Activated effector memory CD4-positive, alpha-beta T cell treated with anti-CD3 and anti-CD28 coated beads, Interleukin-2, amount 50 U/mL, for 16 hours (primary cell): ENCODE measurements at regions not wholly inside any gene's neighbourhood (a gene's known extent, or its start where the extent isn't known, plus 50 kb on each side); places are given as distances from the start of the nearest gene placed in this dataset.

Experiments used
- DNase-seq: peaks from one replicate; pipeline ENCODE4 v3.0.0-alpha.2; 2020

- DNase-seq: no peak
Measured at GRCh38 chr20:58109126-58109880, 119.2 kb downstream of the ANKRD60 start.

- no peak for DNase-seq
Measured at GRCh38 chr20:58107533-58107932, 120.9 kb downstream of the ANKRD60 start.

- no peak for DNase-seq
Measured at GRCh38 chr20:58106143-58106750, 122.2 kb downstream of the ANKRD60 start.

GRCh38 chr20:58103961-58104360 lies 124.5 kb downstream of the ANKRD60 start:
- DNase-seq: no peak

- no peak for DNase-seq
Measured at GRCh38 chr20:58103517-58103904, 124.9 kb downstream of the ANKRD60 start.

- DNase-seq: no peak
Measured at GRCh38 chr20:58102744-58103516, 125.5 kb downstream of the ANKRD60 start.

GRCh38 chr20:58102261-58102660 lies 126.2 kb downstream of the ANKRD60 start:
- DNase-seq: no peak

GRCh38 chr20:58100731-58101356 lies 127.6 kb downstream of the ANKRD60 start:
- no peak for DNase-seq

- no peak for DNase-seq
Measured at GRCh38 chr20:58099956-58100730, 128.3 kb downstream of the ANKRD60 start.

- no peak for DNase-seq
Measured at GRCh38 chr20:58099291-58099935, 129.0 kb downstream of the ANKRD60 start.

GRCh38 chr20:58098571-58098970 lies 129.9 kb downstream of the ANKRD60 start:
- DNase-seq: no peak

- no peak for DNase-seq
Measured at GRCh38 chr20:58097943-58098342, 130.5 kb downstream of the ANKRD60 start.

- DNase-seq: no peak
Measured at GRCh38 chr20:58097429-58097828, 131.0 kb downstream of the ANKRD60 start.

- DNase-seq: no peak
Measured at GRCh38 chr20:58096880-58097423, 131.5 kb downstream of the ANKRD60 start.

GRCh38 chr20:58094698-58095097 lies 133.8 kb downstream of the ANKRD60 start:
- DNase-seq: no peak

- no peak for DNase-seq
Measured at GRCh38 chr20:58094160-58094559, 134.3 kb downstream of the ANKRD60 start.

- DNase-seq: no peak
Measured at GRCh38 chr20:58092871-58093270, 135.6 kb downstream of the ANKRD60 start.

- no peak for DNase-seq
Measured at GRCh38 chr20:58092353-58092752, 136.1 kb downstream of the ANKRD60 start.

GRCh38 chr20:58091810-58092209 lies 136.6 kb downstream of the ANKRD60 start:
- DNase-seq: no peak

- DNase-seq: no peak
Measured at GRCh38 chr20:58090161-58090560, 138.3 kb downstream of the ANKRD60 start.

GRCh38 chr20:58088625-58089024 lies 139.8 kb downstream of the ANKRD60 start:
- DNase-seq: no peak

GRCh38 chr20:58088105-58088504 lies 140.3 kb downstream of the ANKRD60 start:
- no peak for DNase-seq
